WTC11 (cell line): ENCODE measurements at regions not wholly inside any gene's neighbourhood (a gene's known extent, or its start where the extent isn't known, plus 50 kb on each side); places are given as distances from the start of the nearest gene placed in this dataset.

Experiments used
- MAX ChIP-seq: sonication (generic); formaldehyde crosslinking; IDR thresholded peaks from 2 replicates; pipeline ENCODE4 v1.8.0; 2022; ENCODE audit warnings: mild to moderate bottlenecking, missing genetic modification reagents
- MLX ChIP-seq: sonication (generic); formaldehyde crosslinking; IDR thresholded peaks from 2 replicates; pipeline ENCODE4 v1.8.1; 2023; ENCODE audit warnings: mild to moderate bottlenecking, missing genetic modification reagents, moderate library complexity
- MXD4 ChIP-seq: fragments of 250-450 bp; sonication (Bioruptor Pico); IDR thresholded peaks from 2 replicates; pipeline ENCODE4 v1.8.0; 2021; ENCODE audit warnings: mild to moderate bottlenecking, moderate library complexity, borderline replicate concordance
- NFYB ChIP-seq: sonication (generic); formaldehyde crosslinking; conservative IDR thresholded peaks from 2 replicates; pipeline ENCODE4 v1.8.0; 2022; ENCODE audit warnings: low read depth, missing genetic modification reagents
- PRDM15 ChIP-seq: sonication (generic); formaldehyde crosslinking; IDR thresholded peaks from 2 replicates; pipeline ENCODE4 v1.8.0; 2022; ENCODE audit warnings: missing genetic modification reagents
- RELA ChIP-seq: sonication (generic); formaldehyde crosslinking; IDR thresholded peaks from 2 replicates; pipeline ENCODE4 v1.8.1; 2022; ENCODE audit warnings: missing genetic modification reagents, mild to moderate bottlenecking, borderline replicate concordance
- SMAD3 ChIP-seq: sonication (generic); formaldehyde crosslinking; IDR thresholded peaks from 2 replicates; pipeline ENCODE4 v1.8.0; 2022; ENCODE audit warnings: missing genetic modification reagents, mild to moderate bottlenecking, borderline replicate concordance
- SP1 ChIP-seq: sonication (generic); formaldehyde crosslinking; conservative IDR thresholded peaks from 2 replicates; pipeline ENCODE4 v1.8.1; 2022; ENCODE audit warnings: missing genetic modification reagents
- TEAD1 ChIP-seq: sonication (generic); formaldehyde crosslinking; IDR thresholded peaks from 2 replicates; pipeline ENCODE4 v1.8.0; 2022; ENCODE audit warnings: mild to moderate bottlenecking, missing genetic modification reagents
- ZNF232 ChIP-seq: sonication (generic); formaldehyde crosslinking; IDR thresholded peaks from 2 replicates; pipeline ENCODE4 v1.8.0; 2022; ENCODE audit warnings: mild to moderate bottlenecking, missing genetic modification reagents
- TF ChIP-seq, protein P1 (sequence below): sonication (generic); formaldehyde crosslinking; conservative IDR thresholded peaks from 2 replicates; pipeline ENCODE4 v1.8.1; 2022; ENCODE audit warnings: mild to moderate bottlenecking, missing genetic modification reagents
- TF ChIP-seq, protein P2 (sequence below): fragments of 200-600 bp; IDR thresholded peaks from 2 replicates; pipeline ENCODE4 v1.8.0; 2022; ENCODE audit warnings: antibody characterized with exemption

DNA sequence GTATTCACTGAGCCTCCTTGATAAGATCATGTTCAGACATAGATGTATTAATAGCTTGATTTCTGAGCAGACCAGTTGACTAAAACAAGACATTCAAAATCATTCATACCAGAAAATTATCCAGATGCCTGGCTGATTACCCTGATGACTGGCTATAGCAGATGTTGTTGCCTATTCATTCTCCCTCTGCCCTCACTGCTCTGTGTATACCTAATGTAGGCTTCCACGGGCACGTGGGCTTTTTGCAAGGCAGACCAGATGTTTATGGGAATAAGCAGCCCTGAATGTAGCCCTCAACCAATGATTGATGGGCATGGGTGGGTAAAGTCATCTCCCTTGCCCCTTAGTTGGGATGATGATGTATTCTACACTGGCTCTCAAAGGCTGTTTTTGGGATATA is 289.1 kb downstream of the MBD2 start:
- TF ChIP-seq, protein P1, sequence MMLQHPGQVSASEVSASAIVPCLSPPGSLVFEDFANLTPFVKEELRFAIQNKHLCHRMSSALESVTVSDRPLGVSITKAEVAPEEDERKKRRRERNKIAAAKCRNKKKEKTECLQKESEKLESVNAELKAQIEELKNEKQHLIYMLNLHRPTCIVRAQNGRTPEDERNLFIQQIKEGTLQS: no peak
- TF ChIP-seq MXD4: no peak
- TF ChIP-seq, protein P2, sequence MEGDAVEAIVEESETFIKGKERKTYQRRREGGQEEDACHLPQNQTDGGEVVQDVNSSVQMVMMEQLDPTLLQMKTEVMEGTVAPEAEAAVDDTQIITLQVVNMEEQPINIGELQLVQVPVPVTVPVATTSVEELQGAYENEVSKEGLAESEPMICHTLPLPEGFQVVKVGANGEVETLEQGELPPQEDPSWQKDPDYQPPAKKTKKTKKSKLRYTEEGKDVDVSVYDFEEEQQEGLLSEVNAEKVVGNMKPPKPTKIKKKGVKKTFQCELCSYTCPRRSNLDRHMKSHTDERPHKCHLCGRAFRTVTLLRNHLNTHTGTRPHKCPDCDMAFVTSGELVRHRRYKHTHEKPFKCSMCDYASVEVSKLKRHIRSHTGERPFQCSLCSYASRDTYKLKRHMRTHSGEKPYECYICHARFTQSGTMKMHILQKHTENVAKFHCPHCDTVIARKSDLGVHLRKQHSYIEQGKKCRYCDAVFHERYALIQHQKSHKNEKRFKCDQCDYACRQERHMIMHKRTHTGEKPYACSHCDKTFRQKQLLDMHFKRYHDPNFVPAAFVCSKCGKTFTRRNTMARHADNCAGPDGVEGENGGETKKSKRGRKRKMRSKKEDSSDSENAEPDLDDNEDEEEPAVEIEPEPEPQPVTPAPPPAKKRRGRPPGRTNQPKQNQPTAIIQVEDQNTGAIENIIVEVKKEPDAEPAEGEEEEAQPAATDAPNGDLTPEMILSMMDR: no peak
- no peak for TF ChIP-seq MAX
- TF ChIP-seq ZNF232: no peak
- no peak for TF ChIP-seq SP1
- no peak for TF ChIP-seq PRDM15 (CRISPR knock-in tag)
- no peak for TF ChIP-seq SMAD3 (CRISPR knock-in tag)
- TF ChIP-seq RELA (CRISPR knock-in tag): no peak
- no peak for TF ChIP-seq NFYB (CRISPR knock-in tag)
- no peak for TF ChIP-seq TEAD1
- TF ChIP-seq MLX: no peak
